HEK293T (cell line): ENCODE measurements at regions not wholly inside any gene's neighbourhood (a gene's known extent, or its start where the extent isn't known, plus 50 kb on each side); places are given as distances from the start of the nearest gene placed in this dataset.

Experiments
- ARNT ChIP-seq: fragments of 450-650 bp; IDR thresholded peaks from 2 replicates; pipeline ENCODE4 v1.6.1; 2017; ENCODE audit warnings: mild to moderate bottlenecking
- BHLHE40 ChIP-seq: fragments of 450-650 bp; IDR thresholded peaks from 2 replicates; pipeline ENCODE4 v1.6.1; 2016; ENCODE audit warnings: mild to moderate bottlenecking, moderate library complexity, borderline replicate concordance
- CTBP1 ChIP-seq: fragments of 450-650 bp; IDR thresholded peaks from 2 replicates; pipeline ENCODE4 v1.6.1; 2016; ENCODE audit warnings: borderline replicate concordance
- ELF4 ChIP-seq: fragments of 450-650 bp; IDR thresholded peaks from 2 replicates; pipeline ENCODE4 v1.6.1; 2017; ENCODE audit warnings: antibody characterized with exemption
- FOXA1 ChIP-seq: fragments of 450-650 bp; IDR thresholded peaks from 2 replicates; pipeline ENCODE4 v1.6.1; 2016; ENCODE audit warnings: mild to moderate bottlenecking
- FOXK2 ChIP-seq: fragments of 450-650 bp; IDR thresholded peaks from 2 replicates; pipeline ENCODE4 v1.6.1; 2016; ENCODE audit warnings: mild to moderate bottlenecking
- HDGF ChIP-seq: fragments of 450-650 bp; IDR thresholded peaks from 2 replicates; pipeline ENCODE4 v1.6.1; 2017; ENCODE audit warnings: antibody characterized with exemption, borderline replicate concordance
- L3MBTL2 ChIP-seq: fragments of 450-650 bp; conservative IDR thresholded peaks from 2 replicates; pipeline ENCODE4 v1.6.1; 2016; ENCODE audit warnings: mild to moderate bottlenecking
- NFRKB ChIP-seq: fragments of 450-650 bp; IDR thresholded peaks from 2 replicates; pipeline ENCODE4 v1.6.1; 2016; ENCODE audit warnings: mild to moderate bottlenecking, moderate library complexity
- SP1 ChIP-seq: fragments of 450-650 bp; IDR thresholded peaks from 2 replicates; pipeline ENCODE4 v1.6.1; 2017
- TARDBP ChIP-seq: fragments of 450-650 bp; IDR thresholded peaks from 2 replicates; pipeline ENCODE4 v1.6.1; 2016

DNA sequence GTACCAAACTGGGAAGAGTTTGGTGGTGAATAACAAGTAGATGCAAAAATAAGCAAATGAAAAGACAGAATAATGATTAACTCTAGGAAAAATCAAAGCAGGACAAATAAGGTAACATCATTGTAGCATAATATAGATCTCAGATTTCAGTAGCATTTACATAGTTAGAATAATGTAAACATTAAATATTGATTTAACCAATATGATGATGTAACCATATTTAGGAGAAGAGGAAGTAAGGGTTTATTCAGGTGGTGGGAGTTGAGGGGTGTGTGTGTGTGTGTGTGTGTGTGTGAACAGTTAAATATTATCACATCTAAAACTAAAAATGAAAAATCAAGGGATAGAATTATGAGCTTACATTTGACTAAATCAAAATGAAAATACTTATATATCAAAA lies 143.4 kb downstream of the NPR3 start:
- TF ChIP-seq SP1 (no peak), ELF4 (no peak), FOXA1 (no peak), HDGF (no peak), FOXK2 (no peak), CTBP1 (no peak), NFRKB (no peak), ARNT (no peak), TARDBP (no peak), BHLHE40 (no peak), L3MBTL2 (no peak)
